ENCODE measurements at regions not wholly inside any gene's neighbourhood (a gene's known extent, or its start where the extent isn't known, plus 50 kb on each side); places are given as distances from the start of the nearest gene placed in this dataset.

DNA sequence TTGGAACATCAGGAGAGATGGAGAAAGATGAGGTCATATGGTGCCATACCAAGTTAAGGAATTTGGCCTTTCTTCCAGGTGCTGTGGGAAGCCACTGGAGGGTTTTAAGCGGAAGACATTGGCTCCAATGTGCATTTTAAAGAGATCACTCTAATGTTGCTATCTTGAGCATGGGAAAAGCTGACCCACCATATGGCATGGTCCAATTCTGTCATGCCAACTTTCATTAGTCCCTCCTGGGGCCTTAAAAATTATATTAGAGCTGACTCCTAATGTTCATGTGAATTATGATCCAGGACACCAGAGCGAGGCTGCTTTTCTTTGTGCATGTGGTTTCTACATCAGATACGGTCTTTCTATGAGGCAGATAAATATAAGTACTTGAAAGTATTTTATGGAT, 335.0 kb upstream of the TSHZ2 start:
- TF ChIP-seq, protein P1, sequence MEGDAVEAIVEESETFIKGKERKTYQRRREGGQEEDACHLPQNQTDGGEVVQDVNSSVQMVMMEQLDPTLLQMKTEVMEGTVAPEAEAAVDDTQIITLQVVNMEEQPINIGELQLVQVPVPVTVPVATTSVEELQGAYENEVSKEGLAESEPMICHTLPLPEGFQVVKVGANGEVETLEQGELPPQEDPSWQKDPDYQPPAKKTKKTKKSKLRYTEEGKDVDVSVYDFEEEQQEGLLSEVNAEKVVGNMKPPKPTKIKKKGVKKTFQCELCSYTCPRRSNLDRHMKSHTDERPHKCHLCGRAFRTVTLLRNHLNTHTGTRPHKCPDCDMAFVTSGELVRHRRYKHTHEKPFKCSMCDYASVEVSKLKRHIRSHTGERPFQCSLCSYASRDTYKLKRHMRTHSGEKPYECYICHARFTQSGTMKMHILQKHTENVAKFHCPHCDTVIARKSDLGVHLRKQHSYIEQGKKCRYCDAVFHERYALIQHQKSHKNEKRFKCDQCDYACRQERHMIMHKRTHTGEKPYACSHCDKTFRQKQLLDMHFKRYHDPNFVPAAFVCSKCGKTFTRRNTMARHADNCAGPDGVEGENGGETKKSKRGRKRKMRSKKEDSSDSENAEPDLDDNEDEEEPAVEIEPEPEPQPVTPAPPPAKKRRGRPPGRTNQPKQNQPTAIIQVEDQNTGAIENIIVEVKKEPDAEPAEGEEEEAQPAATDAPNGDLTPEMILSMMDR (IDR thresholded peaks at IDR 0.05), result no peak
- no peak for TF ChIP-seq SIN3A (IDR thresholded peaks at IDR 0.05; ENCODE audit: borderline replicate concordance, insufficient read depth, low read depth, low read length)
- TF ChIP-seq POLR2AphosphoS5 (IDR thresholded peaks at IDR 0.05; ENCODE audit: low read depth, low read length), result no peak
- TF ChIP-seq TCF7L2 (IDR thresholded peaks at IDR 0.05; ENCODE audit: low read depth, low read length), result no peak
